Posterior cingulate gyrus (tissue), 11 donors: ENCODE measurements at regions not wholly inside any gene's neighbourhood (a gene's known extent, or its start where the extent isn't known, plus 50 kb on each side); places are given as distances from the start of the nearest gene placed in this dataset.
A peak's percentile ranks its signal among the peaks of the same experiment; 100 is the strongest.

Experiments
- DNase-seq, 10 donors: peaks; one replicate each; pipeline versions ENCODE4 v3.0.0 to v3.0.0-alpha.2; 2020 to 2021; ENCODE audit warnings: mixed read lengths in 3 of 10
- intact Hi-C: fragments of 100-400 bp; cut with DNase I; formaldehyde crosslinking; loops from one replicate; pipeline ENCODE4 v1.15.1; 2023

GRCh38 chrX:63889001-63889400, 104.0 kb upstream of the ARHGEF9 start:
- DNase-seq: no peak

DNA sequence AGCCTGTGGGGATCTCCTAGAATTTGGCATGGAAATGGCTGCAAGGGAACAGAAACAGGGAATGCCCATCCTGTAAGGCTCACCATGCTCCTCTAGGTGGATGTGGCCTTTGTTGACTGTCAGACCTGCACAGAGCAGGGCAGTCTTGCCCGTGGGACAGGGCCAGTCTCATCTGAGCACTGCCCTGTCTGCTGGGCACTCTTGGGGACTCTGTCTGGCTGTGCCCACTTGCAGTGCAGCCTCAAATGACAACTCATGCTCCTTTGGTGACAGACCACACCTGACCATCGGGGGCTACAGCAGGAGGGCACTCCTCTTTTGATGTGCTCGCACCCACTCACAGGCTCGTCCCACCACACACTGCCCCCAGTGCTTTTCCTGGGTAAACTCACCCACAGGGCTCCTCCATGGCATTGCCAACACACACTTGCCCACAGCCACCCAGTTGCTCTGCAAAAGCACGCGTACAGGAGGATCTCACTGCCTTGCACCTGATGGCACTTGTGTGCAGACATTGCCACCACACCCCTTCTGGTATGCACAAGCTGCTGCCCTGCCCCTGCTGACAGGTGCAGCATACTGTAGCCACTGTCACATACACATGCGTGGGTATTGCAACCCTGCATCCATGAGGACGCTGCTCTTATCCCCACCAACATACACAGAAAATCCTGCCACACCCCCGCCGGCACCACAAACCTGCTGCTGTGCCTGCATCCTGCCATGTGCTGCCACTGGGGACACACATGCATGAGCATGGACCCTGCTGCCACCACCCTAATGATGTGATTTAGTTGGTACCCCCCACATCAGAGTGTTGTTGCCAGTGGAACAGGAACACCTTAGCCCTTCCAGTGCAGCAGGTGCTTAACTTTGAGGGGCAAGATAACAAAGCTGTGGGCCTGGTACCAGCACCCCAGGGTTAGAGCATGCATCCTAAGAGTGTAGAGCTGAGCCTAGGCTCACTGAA, 100.1 kb upstream of the ARHGEF9 start:
- peak in 2 of 10 donors; percentile 50 to 59 for DNase-seq
- intact Hi-C loops: no loop called here

More at GRCh38 chrX:63889001-63889400, 104.0 kb upstream of the ARHGEF9 start:
- intact Hi-C loops: no loop called here

DNA sequence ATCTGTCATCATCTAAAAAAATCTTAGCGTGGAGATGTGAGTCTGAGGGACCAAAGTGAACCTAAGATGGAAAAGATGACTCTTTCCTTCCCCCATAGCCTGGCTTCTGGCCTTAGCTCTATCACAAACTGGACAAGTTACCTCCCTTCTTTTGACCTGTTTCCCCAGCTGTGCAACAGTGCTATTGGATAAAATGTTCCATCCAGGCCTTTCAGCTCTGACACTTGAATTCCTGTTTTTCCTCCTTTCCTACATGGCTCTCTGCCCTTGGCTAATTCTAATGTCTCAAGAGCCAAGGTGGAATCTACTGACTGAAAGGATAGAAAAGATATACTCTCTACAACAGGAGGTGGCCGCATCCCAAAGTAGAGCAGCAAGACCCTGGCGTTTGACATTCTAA, 84.5 kb upstream of the ARHGEF9 start:
- DNase-seq: no peak
- intact Hi-C loops: no loop called here

DNA sequence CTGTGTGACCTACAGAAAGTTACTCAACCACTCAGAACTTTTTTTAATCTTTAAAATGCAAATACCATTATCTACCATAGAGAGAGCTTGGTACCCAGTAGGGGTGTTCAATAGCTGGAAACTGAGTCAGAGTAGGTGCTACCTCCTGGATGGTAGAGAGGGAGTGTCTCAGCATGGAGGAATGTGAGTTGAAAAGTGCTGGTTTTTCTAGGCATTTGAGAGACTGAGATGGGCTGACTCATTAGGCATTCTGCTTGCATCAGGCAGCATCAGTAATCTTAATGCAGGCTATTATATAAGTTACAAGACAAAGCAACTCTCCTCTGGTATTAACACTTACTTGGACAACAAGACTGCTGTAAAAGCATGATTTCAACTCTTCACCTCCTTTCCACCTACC, 70.9 kb upstream of the ARHGEF9 start:
- no peak for DNase-seq
- intact Hi-C loops: no loop called here

- no peak for DNase-seq
- intact Hi-C loops: no loop called here
These were observed 50.3 kb upstream of the ARHGEF9 start for GRCh38 chrX:63835361-63835760.
